NOMO-1 treated with DMSO at 0.1 percent for 48 hours (cell line): ENCODE measurements at regions not wholly inside any gene's neighbourhood (a gene's known extent, or its start where the extent isn't known, plus 50 kb on each side); places are given as distances from the start of the nearest gene placed in this dataset.

Experiments
- DNase-seq: peaks from one replicate; lab custom pipeline; 2025; ENCODE audit not compliant: unreplicated experiment; lab: John Stamatoyannopoulos, UW

DNA sequence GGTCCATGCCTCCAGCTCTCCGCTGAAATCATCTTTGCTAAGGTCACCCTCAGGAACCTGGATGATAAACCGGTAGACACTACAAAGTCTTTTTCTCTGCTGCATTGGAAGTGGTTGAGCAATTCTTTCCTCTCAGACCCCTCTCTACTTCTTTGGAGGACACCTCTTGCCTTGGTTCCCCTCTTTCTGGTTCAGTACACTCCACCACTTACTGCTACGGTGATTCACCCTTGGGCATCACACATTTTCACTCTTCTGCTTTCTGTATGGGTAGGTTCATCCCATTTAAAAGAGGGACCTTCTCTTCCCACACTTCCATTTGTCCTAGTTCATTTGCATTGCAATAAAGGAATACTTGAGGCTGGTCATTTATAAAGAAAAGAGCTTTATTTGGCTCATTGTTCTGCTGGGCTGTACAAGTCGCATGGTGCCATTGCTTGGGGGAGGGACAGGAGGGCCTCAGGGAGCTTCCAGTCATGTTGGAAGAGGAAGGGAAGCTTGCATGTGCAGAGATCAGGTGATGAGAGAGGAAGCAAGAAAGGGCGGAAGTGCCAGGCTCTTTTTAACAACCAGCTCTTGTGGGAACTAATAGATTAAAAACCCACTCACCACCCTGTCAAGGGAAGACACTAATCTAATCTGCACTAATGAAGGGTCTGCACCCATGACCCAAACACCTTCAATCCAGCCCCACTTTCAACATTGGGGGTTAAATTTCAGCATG lies 149.7 kb upstream of the TMEM170B start:
- DNase-seq = no peak

GRCh38 chr6:11386726-11387125 lies 150.8 kb upstream of the TMEM170B start:
- no peak for DNase-seq

GRCh38 chr6:11386323-11386722 lies 151.2 kb upstream of the TMEM170B start:
- peak; percentile 13 for DNase-seq

GRCh38 chr6:11384531-11385309 lies 152.3 kb upstream of the NEDD9 start:
- DNase-seq = no peak

DNA sequence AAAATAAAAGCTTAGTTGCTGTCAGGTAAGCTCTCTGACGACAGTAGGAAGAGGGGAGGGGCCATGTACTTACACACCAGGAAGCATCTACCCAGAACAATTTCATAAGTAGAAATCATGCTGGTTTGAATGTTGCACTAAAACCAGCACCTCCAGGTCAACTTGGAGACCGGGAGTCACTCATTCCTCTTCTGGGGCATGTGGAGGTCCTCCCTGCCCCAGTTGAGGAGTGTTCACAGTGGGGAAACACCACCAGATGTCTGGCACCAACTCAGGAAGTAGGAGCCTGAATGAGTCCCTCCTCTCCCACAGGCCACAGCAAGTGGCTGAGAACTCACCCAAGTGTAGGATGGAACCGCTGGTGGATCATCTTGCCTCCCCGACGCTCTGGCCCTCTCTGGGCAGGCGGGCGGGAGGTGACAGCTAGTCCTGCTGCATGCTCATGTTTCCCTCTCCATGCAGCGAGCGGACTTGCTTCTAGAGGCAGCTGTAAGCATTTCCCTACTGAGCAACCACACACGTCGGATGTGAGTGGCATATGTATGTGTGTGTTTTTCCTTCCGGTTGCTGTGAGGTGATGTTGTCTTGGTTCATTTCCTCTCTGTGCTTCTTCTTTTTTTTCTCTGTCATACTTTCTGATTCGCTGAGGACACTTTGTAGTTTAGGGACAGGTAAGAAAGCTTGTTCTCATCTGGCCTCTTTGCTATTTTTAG lies 149.5 kb upstream of the NEDD9 start:
- DNase-seq = peak; percentile 91

DNA sequence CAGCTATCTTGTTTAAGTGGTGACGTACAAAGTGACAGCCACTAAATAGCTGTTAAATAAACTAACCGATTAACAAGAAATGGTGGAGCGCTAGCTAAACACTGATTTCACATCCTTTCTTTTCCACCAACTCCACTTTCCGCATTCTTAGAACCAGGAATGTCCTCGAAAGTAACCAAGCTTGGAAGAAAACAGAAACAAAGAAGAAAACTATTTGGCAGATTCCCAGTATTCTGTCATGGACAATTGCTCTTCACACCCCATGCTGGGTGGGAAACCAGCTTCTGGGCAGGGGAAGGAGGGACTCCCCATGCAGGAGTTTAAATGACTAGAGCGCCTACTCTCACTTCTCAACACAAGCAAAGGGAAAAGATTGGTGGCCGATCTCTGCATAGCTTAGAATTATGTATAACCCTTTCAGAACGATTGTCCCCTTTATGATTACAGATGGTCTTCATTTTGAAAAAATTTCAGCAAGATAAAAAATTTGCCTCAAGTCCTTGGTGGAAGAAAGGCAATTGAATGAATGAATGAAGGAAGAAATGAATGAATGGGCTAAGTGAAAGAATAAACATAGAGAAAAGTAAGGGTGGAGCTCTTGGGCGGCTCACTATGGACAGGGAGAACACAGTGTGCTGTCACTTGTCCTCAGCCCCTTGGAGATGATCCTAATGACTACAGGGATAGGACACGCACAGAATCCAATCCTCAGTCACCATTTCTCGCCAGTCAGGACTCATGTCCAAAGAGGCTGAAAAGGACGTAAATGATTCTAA lies 148.7 kb upstream of the NEDD9 start:
- DNase-seq = no peak

DNA sequence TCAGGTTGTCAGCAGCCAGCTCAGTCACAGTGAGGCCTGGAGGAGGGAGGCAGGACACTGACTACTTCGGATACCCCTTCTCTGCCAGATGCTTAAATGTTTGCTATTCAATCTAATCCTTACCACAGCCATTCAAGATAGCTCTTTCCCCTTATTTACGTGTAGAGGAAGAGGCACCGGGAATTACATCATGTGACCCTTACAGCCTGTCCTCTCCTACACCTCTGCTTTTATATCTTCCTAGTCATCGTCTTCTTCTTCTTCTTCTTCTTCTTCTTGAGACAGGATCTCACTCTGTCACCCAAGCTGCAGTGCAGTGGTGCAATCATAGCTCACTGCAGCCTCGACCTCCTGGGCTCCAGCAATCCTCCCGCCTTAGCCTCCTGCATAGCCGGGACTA lies 148.1 kb upstream of the NEDD9 start:
- no peak for DNase-seq

DNA sequence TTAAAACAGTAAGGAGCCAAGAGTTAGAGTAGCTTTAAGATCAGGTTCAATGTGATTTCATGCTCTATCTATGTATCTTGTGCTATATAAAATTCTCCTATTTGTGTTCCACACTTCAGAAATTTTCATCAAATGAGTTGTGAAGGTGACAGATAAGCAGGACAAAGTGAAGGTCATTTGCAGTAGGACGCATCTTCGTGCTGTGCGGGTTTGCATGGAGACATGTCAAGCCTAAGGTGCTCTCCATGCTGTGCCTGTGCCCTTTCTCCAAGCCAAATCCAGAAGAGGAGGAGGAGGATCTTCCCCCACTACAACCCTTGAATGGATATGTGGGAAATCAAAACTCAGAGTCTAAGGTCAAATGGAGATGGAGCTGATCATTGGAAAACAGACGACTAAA lies 147.3 kb upstream of the NEDD9 start:
- DNase-seq = no peak

DNA sequence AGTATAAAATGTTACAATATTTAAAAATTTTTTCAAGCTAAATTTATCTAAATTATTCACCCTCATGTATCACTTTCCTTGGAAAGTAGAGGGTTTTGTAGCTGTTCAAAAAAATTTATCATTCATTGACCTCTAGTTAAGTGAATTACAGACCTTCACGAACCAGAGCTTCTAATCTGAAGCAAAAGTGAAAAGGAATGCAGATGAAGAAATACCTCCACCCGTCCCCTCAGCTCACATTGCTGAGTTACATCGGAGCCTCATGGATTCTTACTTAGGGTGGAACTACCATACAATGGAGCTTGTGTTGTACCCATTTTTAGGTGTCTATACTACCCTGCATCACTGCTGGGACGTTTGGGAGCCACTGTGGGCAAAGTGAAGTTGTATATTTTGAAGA lies 146.2 kb upstream of the NEDD9 start:
- no peak for DNase-seq

- peak; percentile 95 for DNase-seq
Measured at GRCh38 chr6:11374036-11375010, 141.9 kb upstream of the NEDD9 start.

DNA sequence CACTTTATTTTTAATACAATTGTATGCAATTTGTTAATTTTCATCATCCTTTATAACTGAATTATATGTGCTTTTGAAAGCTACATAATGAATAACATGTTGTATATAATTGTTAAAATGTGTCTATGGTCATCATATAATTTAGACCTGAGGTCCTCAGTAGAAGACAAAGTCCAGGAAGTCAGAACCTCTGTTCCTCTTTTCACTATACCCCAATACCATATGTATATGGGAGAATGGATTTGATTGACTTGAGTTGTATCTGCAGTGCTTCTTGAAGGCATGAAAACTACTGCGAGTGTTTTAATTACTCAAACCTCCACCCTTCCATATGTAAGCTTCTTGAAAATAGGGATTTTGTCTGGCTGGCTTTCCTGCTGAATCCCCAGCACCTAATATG lies 140.7 kb upstream of the NEDD9 start:
- DNase-seq = peak; percentile 22

- peak; percentile 57 for DNase-seq
Measured at GRCh38 chr6:11372186-11372790, 139.8 kb upstream of the NEDD9 start.

GRCh38 chr6:11370191-11371018 lies 137.9 kb upstream of the NEDD9 start:
- DNase-seq = no peak

GRCh38 chr6:11368760-11369159 lies 136.3 kb upstream of the NEDD9 start:
- no peak for DNase-seq

DNA sequence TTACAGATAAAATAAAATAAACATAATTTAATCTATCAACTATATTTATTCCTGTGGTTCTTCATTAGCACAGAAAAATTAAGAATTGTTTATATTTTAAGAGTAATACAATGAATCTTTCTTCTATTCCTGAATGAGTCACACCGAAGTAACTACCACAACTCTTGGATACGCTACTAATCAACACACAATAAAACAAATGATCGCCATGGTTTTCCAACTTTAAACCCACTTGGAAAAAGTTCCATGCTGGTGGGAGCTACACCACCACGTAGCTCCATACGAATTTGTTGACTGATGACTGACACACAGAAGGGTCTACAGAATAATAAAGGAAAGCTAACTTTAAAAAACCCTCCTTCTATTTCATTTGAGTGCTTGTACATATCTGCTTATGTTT lies 135.8 kb upstream of the NEDD9 start:
- no peak for DNase-seq

- peak; percentile 15 for DNase-seq
Measured at GRCh38 chr6:11367638-11368199, 135.3 kb upstream of the NEDD9 start.

DNA sequence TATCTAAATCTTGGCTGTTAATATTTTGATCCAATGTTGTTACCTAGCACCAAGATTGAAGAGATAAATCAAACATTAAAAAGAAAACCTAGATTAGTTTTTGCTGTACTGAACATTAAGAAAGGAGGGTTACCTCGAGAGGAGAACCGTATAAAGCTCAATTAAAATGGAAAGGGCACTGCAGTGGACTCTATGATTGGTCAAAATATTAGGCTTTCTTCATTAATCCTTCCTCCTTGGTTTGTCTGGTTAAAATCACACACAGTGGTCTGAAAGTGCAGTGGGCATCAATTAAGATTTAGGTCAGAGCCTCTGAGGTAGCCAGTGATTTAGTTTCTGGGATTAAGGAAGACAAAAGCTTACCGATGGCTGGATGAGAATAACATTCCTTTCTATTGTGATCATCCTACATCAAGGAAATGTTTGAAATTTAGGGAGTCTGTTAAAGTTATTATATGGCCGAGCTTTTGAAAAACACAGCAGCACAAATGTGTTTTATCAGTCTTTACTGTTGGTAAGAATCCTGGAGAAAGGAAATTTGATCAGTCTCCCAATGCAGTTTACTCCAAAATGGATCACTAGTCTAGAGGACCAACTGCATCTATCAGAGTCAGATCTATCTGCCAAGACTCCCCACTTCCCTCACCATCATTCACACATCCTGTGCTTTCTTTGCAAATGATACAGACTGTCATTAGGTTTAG lies 134.6 kb upstream of the NEDD9 start:
- DNase-seq = no peak
